HG03135 (cell line): ENCODE measurements at regions not wholly inside any gene's neighbourhood (a gene's known extent, or its start where the extent isn't known, plus 50 kb on each side); places are given as distances from the start of the nearest gene placed in this dataset.

ENCODE experiments used
- ATAC-seq: cut with Tn5 transposase; IDR thresholded peaks from one replicate; pipeline ENCODE4 v1.9.1; 2021; ENCODE audit warnings: mild to moderate bottlenecking, moderate library complexity; ENCODE audit not compliant: unreplicated experiment

- ATAC-seq: no peak
These were observed 65.2 kb upstream of the PAPPA start for GRCh38 chr9:116088396-116088795.

- no peak for ATAC-seq
These were observed 63.4 kb upstream of the PAPPA start for GRCh38 chr9:116090030-116090770.

GRCh38 chr9:116094846-116095245 lies 58.7 kb upstream of the PAPPA start:
- ATAC-seq: no peak

GRCh38 chr9:116095403-116095802 lies 58.2 kb upstream of the PAPPA start:
- ATAC-seq: no peak

- no peak for ATAC-seq
These were observed 57.5 kb upstream of the PAPPA start for GRCh38 chr9:116096046-116096445.

- no peak for ATAC-seq
These were observed 56.7 kb upstream of the PAPPA start for GRCh38 chr9:116096853-116097252.

- no peak for ATAC-seq
These were observed 55.1 kb upstream of the PAPPA start for GRCh38 chr9:116098476-116098875.

GRCh38 chr9:116099821-116100220 lies 53.8 kb upstream of the PAPPA start:
- no peak for ATAC-seq

- no peak for ATAC-seq
These were observed 52.9 kb upstream of the PAPPA start for GRCh38 chr9:116100711-116101121.

- no peak for ATAC-seq
These were observed 52.1 kb upstream of the PAPPA start for GRCh38 chr9:116101516-116101915.

- no peak for ATAC-seq
These were observed 51.0 kb upstream of the PAPPA start for GRCh38 chr9:116102596-116102995.
